ENCODE measurements at regions not wholly inside any gene's neighbourhood (a gene's known extent, or its start where the extent isn't known, plus 50 kb on each side); places are given as distances from the start of the nearest gene placed in this dataset.
A peak's percentile ranks its signal among the peaks of the same experiment; 100 is the strongest.
"Not testable (repeated sequence)": the region's sequence is repeated elsewhere in the genome, so short reads cannot be mapped to it uniquely, and the experiment has no call there.

GRCh38 chr17:73901249-73901648, 257.0 kb upstream of the SDK2 start:
- DNase-seq: no peak

- peak; percentile 41 for DNase-seq
Measured at GRCh38 chr17:73901661-73902415, 257.6 kb upstream of the SDK2 start.

- DNase-seq: peak; percentile 75
Measured at GRCh38 chr17:73902416-73903181, 258.4 kb upstream of the SDK2 start.

GRCh38 chr17:73906896-73907870, 262.9 kb upstream of the SDK2 start:
- no peak for DNase-seq

- DNase-seq: no peak
Measured at GRCh38 chr17:73909186-73909585, 264.9 kb upstream of the SDK2 start.

GRCh38 chr17:73910206-73910605, 266.0 kb upstream of the SDK2 start:
- DNase-seq: no peak

GRCh38 chr17:73910821-73911515, 266.7 kb upstream of the SDK2 start:
- no peak for DNase-seq

GRCh38 chr17:73911726-73912372, 267.6 kb upstream of the SDK2 start:
- no peak for DNase-seq

- DNase-seq: no peak
Measured at GRCh38 chr17:73912373-73912746, 268.1 kb upstream of the SDK2 start.

GRCh38 chr17:73914536-73915274, 270.5 kb upstream of the SDK2 start:
- DNase-seq: no peak

- DNase-seq: not testable (repeated sequence)
Measured at GRCh38 chr17:73919033-73919432, 274.8 kb upstream of the SDK2 start.

GRCh38 chr17:73921306-73921705, 277.1 kb upstream of the SDK2 start:
- no peak for DNase-seq

GRCh38 chr17:73924114-73924908, 279.2 kb upstream of the RPL38 start:
- DNase-seq: no peak

GRCh38 chr17:73924909-73925186, 278.6 kb upstream of the RPL38 start:
- no peak for DNase-seq

- DNase-seq: peak; percentile 16
Measured at GRCh38 chr17:73929860-73930430, 273.5 kb upstream of the RPL38 start.

GRCh38 chr17:73932216-73932749, 271.2 kb upstream of the RPL38 start:
- no peak for DNase-seq

- no peak for DNase-seq
Measured at GRCh38 chr17:73933164-73933766, 270.2 kb upstream of the RPL38 start.

- DNase-seq: no peak
Measured at GRCh38 chr17:73933871-73934270, 269.6 kb upstream of the RPL38 start.

GRCh38 chr17:73934696-73935095, 268.8 kb upstream of the RPL38 start:
- no peak for DNase-seq

Data from NCI-H510A treated with DMSO at 0.1 percent for 48 hours (cell line).